DND-41 (cell line): ENCODE measurements at regions not wholly inside any gene's neighbourhood (a gene's known extent, or its start where the extent isn't known, plus 50 kb on each side); places are given as distances from the start of the nearest gene placed in this dataset.

ENCODE experiments used
- ATAC-seq: fragments of 200-7000 bp; cut with Tn5 transposase; 3 replicates; pipeline ENCODE4 v1.9.1; 2021; ENCODE audit warnings: low read depth; ENCODE audit not compliant: insufficient read depth
- DNase-seq: peaks from one replicate; pipeline ENCODE4 v3.0.0-alpha.2; 2020
- H2AFZ ChIP-seq: 2 replicates; pipeline ENCODE4 v1.6.0; 2012; ENCODE audit warnings: low read depth, low read length
- H3K27ac ChIP-seq: 2 replicates; pipeline ENCODE4 v1.5.1; 2012; ENCODE audit warnings: low read length, inconsistent platforms
- H3K27me3 ChIP-seq: fragments of 200-600 bp; sonication (generic); 2 replicates; pipeline ENCODE4 v1.6.0; 2012; ENCODE audit warnings: low read length, mild to moderate bottlenecking, inconsistent platforms; ENCODE audit not compliant: insufficient read depth, poor library complexity
- H3K36me3 ChIP-seq: 2 replicates; pipeline ENCODE4 v1.5.1; 2012; ENCODE audit warnings: low read length, inconsistent platforms; ENCODE audit not compliant: insufficient read depth
- H3K4me1 ChIP-seq: 2 replicates; pipeline ENCODE4 v1.5.1; 2012; ENCODE audit warnings: mild to moderate bottlenecking, low read length; ENCODE audit not compliant: insufficient read depth
- H3K4me2 ChIP-seq: 2 replicates; pipeline ENCODE4 v1.6.0; 2012; ENCODE audit warnings: mild to moderate bottlenecking, moderate library complexity, low read length, inconsistent platforms; ENCODE audit not compliant: insufficient read depth
- H3K4me3 ChIP-seq, 2 experiments: fragments of 200-600 bp in 1 of 2; shearing (Covaris generic) in 1 of 2; 2 replicates each; pipeline ENCODE4 v1.5.1; 2012 to 2016; ENCODE audit warnings: inconsistent platforms in 2 of 2, low read length in 2 of 2, mild to moderate bottlenecking in 2 of 2, low read depth in 1 of 2, moderate library complexity in 1 of 2
- H3K79me2 ChIP-seq: 2 replicates; pipeline ENCODE4 v1.6.0; 2012; ENCODE audit warnings: low read length, inconsistent platforms; ENCODE audit not compliant: insufficient read depth
- H3K9ac ChIP-seq: 2 replicates; pipeline ENCODE4 v1.6.0; 2012; ENCODE audit warnings: low read depth, mild to moderate bottlenecking, inconsistent platforms, low read length, moderate library complexity
- H3K9me3 ChIP-seq: 2 replicates; pipeline ENCODE4 v1.5.1; 2012; ENCODE audit warnings: low read length, moderate library complexity, mild to moderate bottlenecking, inconsistent platforms; ENCODE audit not compliant: insufficient read depth, severe bottlenecking
- H4K20me1 ChIP-seq: 2 replicates; pipeline ENCODE4 v1.6.0; 2012; ENCODE audit warnings: low read length; ENCODE audit not compliant: insufficient read depth
- EZH2 ChIP-seq: IDR thresholded peaks from 3 replicates; pipeline ENCODE4 v1.6.1; 2012; ENCODE audit warnings: borderline replicate concordance, low read depth, mild to moderate bottlenecking, moderate library complexity, low read length, inconsistent platforms; ENCODE audit not compliant: severe bottlenecking
- TF ChIP-seq, protein P1 (sequence below): IDR thresholded peaks from 2 replicates; pipeline ENCODE4 v1.5.1; 2012; ENCODE audit warnings: borderline replicate concordance, low read length, moderate library complexity, mild to moderate bottlenecking; ENCODE audit not compliant: poor library complexity, severe bottlenecking; ENCODE audit errors: extremely low read depth

DNA sequence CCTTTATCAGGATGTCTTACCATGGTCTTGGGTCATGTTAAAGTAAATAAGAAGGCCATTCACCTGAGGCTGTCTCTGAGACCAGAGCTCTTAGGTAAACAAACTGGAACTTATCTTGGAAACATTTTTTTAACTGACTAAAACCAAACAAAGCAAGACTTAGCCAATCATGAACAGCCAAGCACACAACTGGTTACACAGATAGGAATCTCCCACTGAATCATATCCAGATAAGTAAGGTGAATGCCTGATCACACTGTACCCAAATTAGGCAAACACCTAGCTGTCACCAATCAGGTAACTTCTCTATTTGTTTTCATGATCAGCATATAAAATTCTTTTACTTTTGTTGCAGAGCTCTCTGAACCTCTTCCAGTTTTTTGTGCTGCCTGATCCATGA lies 205.4 kb downstream of the CNTN3 start:
- no peak for DNase-seq

DNA sequence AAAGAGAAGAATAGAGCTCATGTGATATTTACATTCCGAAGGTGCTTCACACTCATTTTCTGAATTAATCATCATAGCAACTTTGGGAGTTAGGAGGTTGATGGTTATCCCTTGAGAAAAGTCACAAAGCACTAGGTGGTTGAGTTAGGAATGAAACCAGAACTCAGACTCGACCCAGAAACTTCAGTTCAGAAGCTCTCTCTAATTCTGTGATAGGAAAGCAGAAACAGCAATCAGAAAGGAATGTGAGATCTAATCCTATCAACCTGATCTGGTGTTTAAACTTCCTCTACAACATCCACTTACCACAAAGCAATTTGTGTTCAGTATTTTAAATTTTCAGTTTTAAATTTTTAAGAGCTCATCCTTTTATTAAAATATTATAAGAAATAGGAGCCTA lies 211.2 kb downstream of the CNTN3 start:
- Histone ChIP-seq H3K36me3 (no peaks in the 10 kb centered on the region), H3K9me3 (no peaks in the 10 kb centered on the region), H4K20me1 (no peaks in the 10 kb centered on the region), H3K79me2 (no peaks in the 10 kb centered on the region), H3K27ac (no peak overlapping the region), H3K4me3 (no peak overlapping the region), H3K9ac (no peak overlapping the region), H3K27me3 (no peaks in the 10 kb centered on the region), H3K4me2 (no peak overlapping the region), H3K4me1 (no peaks in the 10 kb centered on the region), H2AFZ (no peak overlapping the region)
- ATAC-seq, result no peak
- no peak for TF ChIP-seq EZH2
- DNase-seq, result no peak

More for the DNA sequence above, 205.4 kb downstream of the CNTN3 start:
- Histone ChIP-seq H3K4me2 (no peak overlapping the region), H3K79me2 (no peaks in the 10 kb centered on the region), H3K27ac (no peak overlapping the region), H3K9ac (no peak overlapping the region), H3K27me3 (no peaks in the 10 kb centered on the region), H3K4me3 (no peak overlapping the region), H3K36me3 (no peaks in the 10 kb centered on the region), H3K4me1 (no peaks in the 10 kb centered on the region), H2AFZ (no peak overlapping the region), H4K20me1 (no peaks in the 10 kb centered on the region), H3K9me3 (no peaks in the 10 kb centered on the region)
- TF ChIP-seq, protein P1, sequence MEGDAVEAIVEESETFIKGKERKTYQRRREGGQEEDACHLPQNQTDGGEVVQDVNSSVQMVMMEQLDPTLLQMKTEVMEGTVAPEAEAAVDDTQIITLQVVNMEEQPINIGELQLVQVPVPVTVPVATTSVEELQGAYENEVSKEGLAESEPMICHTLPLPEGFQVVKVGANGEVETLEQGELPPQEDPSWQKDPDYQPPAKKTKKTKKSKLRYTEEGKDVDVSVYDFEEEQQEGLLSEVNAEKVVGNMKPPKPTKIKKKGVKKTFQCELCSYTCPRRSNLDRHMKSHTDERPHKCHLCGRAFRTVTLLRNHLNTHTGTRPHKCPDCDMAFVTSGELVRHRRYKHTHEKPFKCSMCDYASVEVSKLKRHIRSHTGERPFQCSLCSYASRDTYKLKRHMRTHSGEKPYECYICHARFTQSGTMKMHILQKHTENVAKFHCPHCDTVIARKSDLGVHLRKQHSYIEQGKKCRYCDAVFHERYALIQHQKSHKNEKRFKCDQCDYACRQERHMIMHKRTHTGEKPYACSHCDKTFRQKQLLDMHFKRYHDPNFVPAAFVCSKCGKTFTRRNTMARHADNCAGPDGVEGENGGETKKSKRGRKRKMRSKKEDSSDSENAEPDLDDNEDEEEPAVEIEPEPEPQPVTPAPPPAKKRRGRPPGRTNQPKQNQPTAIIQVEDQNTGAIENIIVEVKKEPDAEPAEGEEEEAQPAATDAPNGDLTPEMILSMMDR, result no peak
- TF ChIP-seq EZH2, result no peak
- no peak for ATAC-seq

DNA sequence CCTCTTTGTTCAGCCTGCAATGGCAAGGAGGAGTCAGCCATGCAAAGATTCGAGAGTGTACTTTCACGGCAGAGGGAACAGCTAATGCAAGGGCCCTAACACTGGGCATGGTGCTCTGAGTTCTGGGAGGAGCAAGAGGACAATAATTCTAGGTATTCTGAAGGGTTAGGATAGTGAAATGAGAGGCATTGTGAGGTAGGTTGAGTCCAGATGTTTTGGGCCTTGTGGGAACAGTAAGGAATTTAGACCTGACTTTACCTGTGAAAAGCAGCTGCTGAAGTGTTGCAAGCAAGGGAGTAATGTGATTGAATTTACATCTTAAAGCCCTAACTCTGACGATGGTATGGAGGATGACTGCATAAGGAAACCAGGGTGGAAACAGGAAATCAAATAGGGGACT lies 211.6 kb downstream of the CNTN3 start:
- Histone ChIP-seq H3K4me2 (no peak overlapping the region), H2AFZ (no peak overlapping the region), H3K27ac (no peak overlapping the region), H3K27me3 (no peaks in the 10 kb centered on the region), H4K20me1 (no peaks in the 10 kb centered on the region), H3K9ac (no peak overlapping the region), H3K4me1 (no peaks in the 10 kb centered on the region), H3K4me3 (no peak overlapping the region), H3K79me2 (no peaks in the 10 kb centered on the region), H3K36me3 (no peaks in the 10 kb centered on the region), H3K9me3 (no peaks in the 10 kb centered on the region)
- DNase-seq (no peak), ATAC-seq (no peak)
- TF ChIP-seq, protein P1, result no peak
- no peak for TF ChIP-seq EZH2

DNA sequence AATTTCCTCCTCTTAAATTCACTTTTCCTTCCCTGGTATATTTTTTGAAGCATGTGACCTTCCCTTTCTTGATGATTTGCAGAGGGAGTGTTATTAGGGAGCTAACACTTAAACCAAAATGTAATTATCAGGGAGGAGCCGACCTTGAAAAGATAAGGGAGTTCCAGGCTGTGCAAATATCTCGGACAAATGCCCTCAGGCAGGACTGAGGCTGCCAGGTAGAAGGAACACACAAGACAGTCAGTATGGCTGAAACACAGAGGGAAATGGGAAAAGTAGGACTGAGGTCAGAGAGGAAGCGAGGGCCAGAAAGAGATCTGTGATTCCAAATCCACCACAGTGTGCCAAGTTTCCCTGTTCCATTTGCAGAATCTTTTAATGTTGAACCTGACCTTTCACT lies 221.0 kb downstream of the CNTN3 start:
- Histone ChIP-seq H3K4me3 (no peak overlapping the region), H3K27ac (no peak overlapping the region), H3K9me3 (no peaks in the 10 kb centered on the region), H3K9ac (no peak overlapping the region), H3K79me2 (no peaks in the 10 kb centered on the region), H3K36me3 (no peaks in the 10 kb centered on the region), H3K4me1 (no peaks in the 10 kb centered on the region), H3K4me2 (no peak overlapping the region), H4K20me1 (no peaks in the 10 kb centered on the region), H3K27me3 (no peaks in the 10 kb centered on the region), H2AFZ (no peak overlapping the region)
- DNase-seq (no peak), ATAC-seq (no peak)
- TF ChIP-seq, protein P1, result no peak
- no peak for TF ChIP-seq EZH2
